ENCODE measurements at regions not wholly inside any gene's neighbourhood (a gene's known extent, or its start where the extent isn't known, plus 50 kb on each side); places are given as distances from the start of the nearest gene placed in this dataset.

DNA sequence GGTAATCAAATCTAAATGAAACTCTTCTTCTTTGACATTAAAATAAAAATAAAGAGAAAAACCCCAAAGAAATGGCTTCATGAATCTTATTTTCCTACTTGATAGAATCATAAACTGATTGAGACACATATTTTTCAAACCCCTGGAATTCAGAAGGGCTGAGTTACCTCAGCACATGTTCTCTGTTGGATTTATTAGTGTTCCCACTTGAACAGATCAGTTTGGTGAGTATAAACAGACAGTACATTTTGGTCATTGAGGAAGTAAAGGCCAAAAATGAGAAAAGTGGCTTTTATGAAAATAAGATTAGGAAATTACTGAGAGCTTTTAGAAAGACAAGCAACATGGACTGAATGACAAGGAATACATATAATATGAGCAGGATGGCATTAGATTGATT, 620.4 kb downstream of the ANKRD50 start:
- TF ChIP-seq CTCF (IDR thresholded peaks at IDR 0.05), result no peak
- TF ChIP-seq ZFX (IDR thresholded peaks at IDR 0.05; ENCODE audit: borderline replicate concordance), result no peak

Data from 22Rv1 (cell line).